GM21723 (cell line): ENCODE measurements at regions not wholly inside any gene's neighbourhood (a gene's known extent, or its start where the extent isn't known, plus 50 kb on each side); places are given as distances from the start of the nearest gene placed in this dataset.

ENCODE experiments used
- ATAC-seq: cut with Tn5 transposase; IDR thresholded peaks from one replicate; pipeline ENCODE4 v1.9.1; 2021; ENCODE audit warnings: mild to moderate bottlenecking, moderate library complexity; ENCODE audit not compliant: unreplicated experiment

GRCh38 chr1:87714278-87714677 is 385.6 kb downstream of the LMO4 start:
- ATAC-seq, result no peak

- ATAC-seq, result no peak
These were observed 386.4 kb downstream of the LMO4 start for GRCh38 chr1:87715052-87715451.

GRCh38 chr1:87715471-87715870 is 386.8 kb downstream of the LMO4 start:
- ATAC-seq, result no peak

GRCh38 chr1:87717157-87717670 is 388.5 kb downstream of the LMO4 start:
- ATAC-seq, result no peak

- no peak for ATAC-seq
These were observed 389.7 kb downstream of the LMO4 start for GRCh38 chr1:87718241-87718950.

GRCh38 chr1:87719658-87720057 is 391.0 kb downstream of the LMO4 start:
- no peak for ATAC-seq

- ATAC-seq, result no peak
These were observed 391.9 kb downstream of the LMO4 start for GRCh38 chr1:87720561-87720960.

- ATAC-seq, result no peak
These were observed 394.5 kb downstream of the LMO4 start for GRCh38 chr1:87723193-87723592.

- no peak for ATAC-seq
These were observed 399.5 kb downstream of the LMO4 start for GRCh38 chr1:87728169-87728568.

- no peak for ATAC-seq
These were observed 401.9 kb downstream of the LMO4 start for GRCh38 chr1:87730274-87731216.

GRCh38 chr1:87733386-87733785 is 404.7 kb downstream of the LMO4 start:
- no peak for ATAC-seq

- ATAC-seq, result no peak
These were observed 407.1 kb downstream of the LMO4 start for GRCh38 chr1:87735750-87736149.

GRCh38 chr1:87739141-87739540 is 410.5 kb downstream of the LMO4 start:
- ATAC-seq, result no peak

GRCh38 chr1:87739704-87740103 is 411.0 kb downstream of the LMO4 start:
- ATAC-seq, result no peak

- no peak for ATAC-seq
These were observed 414.6 kb downstream of the LMO4 start for GRCh38 chr1:87743256-87743655.

- ATAC-seq, result no peak
These were observed 415.4 kb downstream of the LMO4 start for GRCh38 chr1:87744056-87744455.

GRCh38 chr1:87744763-87745162 is 416.1 kb downstream of the LMO4 start:
- no peak for ATAC-seq

- no peak for ATAC-seq
These were observed 424.7 kb downstream of the LMO4 start for GRCh38 chr1:87753366-87753765.

- no peak for ATAC-seq
These were observed 425.5 kb downstream of the LMO4 start for GRCh38 chr1:87754139-87754538.

GRCh38 chr1:87757676-87758075 is 429.0 kb downstream of the LMO4 start:
- no peak for ATAC-seq

- no peak for ATAC-seq
These were observed 430.9 kb downstream of the LMO4 start for GRCh38 chr1:87759421-87760087.
